IMR-90 (cell line): ENCODE measurements at regions not wholly inside any gene's neighbourhood (a gene's known extent, or its start where the extent isn't known, plus 50 kb on each side); places are given as distances from the start of the nearest gene placed in this dataset.

Source experiments
- ATAC-seq: fragments of 200-7000 bp; cut with Tn5 transposase; 2 replicates; pipeline ENCODE4 v1.9.1; 2020; ENCODE audit warnings: low read depth, mild to moderate bottlenecking, moderate library complexity
- BruUV-seq: library from RNA; stranded (reverse); fragments of 400-500 nt; replicated peaks from 2 replicates; lab custom pipeline; 2021; lab: Mats Ljungman, UMichigan
- CTCF ChIA-PET: fragments of 300-600 bp; formaldehyde crosslinking; extraction: SDS; loops from one replicate; lab custom pipeline; 2021; ENCODE audit warnings: antibody characterized with exemption; lab: Yijun Ruan, JAX
- POLR2A ChIA-PET: fragments of 300-600 bp; sonication (Branson Sonifier 250); formaldehyde crosslinking; loops from one replicate; lab custom pipeline; 2022; ENCODE audit warnings: antibody characterized with exemption; ENCODE audit not compliant: unreplicated experiment; lab: Charles Lee
- DNase-seq: peaks from one replicate; pipeline ENCODE4 v3.0.0; 2013
- H2AFZ ChIP-seq: replicated peaks from 2 replicates; pipeline ENCODE3; 2013; ENCODE audit warnings: low read length, mild to moderate bottlenecking; ENCODE audit not compliant: poor library complexity
- H2AK5ac ChIP-seq: 2 replicates; pipeline ENCODE4 v1.6.1; 2013; ENCODE audit warnings: low read depth, low read length, inconsistent platforms
- H2AK9ac ChIP-seq: replicated peaks from 2 replicates; pipeline ENCODE3; 2013; ENCODE audit warnings: mild to moderate bottlenecking, low read depth, low read length, moderate library complexity; ENCODE audit not compliant: poor library complexity
- H2BK120ac ChIP-seq: 2 replicates; pipeline ENCODE4 v1.6.1; 2013; ENCODE audit warnings: low read depth, low read length, inconsistent platforms
- H2BK15ac ChIP-seq: 3 replicates; pipeline ENCODE4 v1.6.1; 2013; ENCODE audit warnings: low read depth, low read length, inconsistent platforms
- H2BK20ac ChIP-seq: 2 replicates; pipeline ENCODE4 v1.6.1; 2013; ENCODE audit warnings: low read depth, mild to moderate bottlenecking, inconsistent platforms, low read length, moderate library complexity
- H2BK5ac ChIP-seq: 2 replicates; pipeline ENCODE4 v1.6.1; 2013; ENCODE audit warnings: mild to moderate bottlenecking, low read depth, low read length, inconsistent platforms; ENCODE audit not compliant: poor library complexity, severe bottlenecking
- H3K14ac ChIP-seq: replicated peaks from 2 replicates; pipeline ENCODE4 v1.6.1; 2013; ENCODE audit warnings: low read depth, low read length, inconsistent platforms
- H3K18ac ChIP-seq: 2 replicates; pipeline ENCODE4 v1.6.1; 2013; ENCODE audit warnings: low read depth, low read length, control low read depth
- H3K23ac ChIP-seq: 2 replicates; pipeline ENCODE4 v1.6.1; 2013; ENCODE audit warnings: low read depth, low read length, inconsistent platforms
- H3K27ac ChIP-seq: 2 replicates; pipeline ENCODE4 v1.5.1; 2013; ENCODE audit warnings: mild to moderate bottlenecking, control low read depth, low read length; ENCODE audit not compliant: insufficient read depth
- H3K27me3 ChIP-seq: 2 replicates; pipeline ENCODE4 v1.6.1; 2013; ENCODE audit warnings: low read length; ENCODE audit not compliant: control insufficient read depth, insufficient read depth
- H3K36me3 ChIP-seq: 2 replicates; pipeline ENCODE4 v1.6.1; 2013; ENCODE audit warnings: low read length, mixed read lengths; ENCODE audit not compliant: control insufficient read depth, insufficient read depth
- H3K4ac ChIP-seq: 2 replicates; pipeline ENCODE4 v1.6.1; 2013; ENCODE audit warnings: low read depth, low read length, inconsistent platforms
- H3K4me1 ChIP-seq: 2 replicates; pipeline ENCODE4 v1.6.1; 2013; ENCODE audit warnings: low read length, mixed read lengths; ENCODE audit not compliant: control insufficient read depth, insufficient read depth
- H3K4me2 ChIP-seq: 2 replicates; pipeline ENCODE4 v1.6.1; 2013; ENCODE audit warnings: low read depth, mild to moderate bottlenecking, control low read depth, low read length, moderate library complexity
- H3K4me3 ChIP-seq: 2 replicates; pipeline ENCODE4 v1.5.1; 2013; ENCODE audit warnings: low read depth, mild to moderate bottlenecking, control low read depth, low read length, moderate library complexity; ENCODE audit not compliant: insufficient read depth
- H3K56ac ChIP-seq: 2 replicates; pipeline ENCODE4 v1.6.1; 2013; ENCODE audit warnings: low read length, inconsistent platforms; ENCODE audit not compliant: insufficient read depth; ENCODE audit errors: extremely low read depth
- H3K79me1 ChIP-seq, 2 experiments: 2 replicates each; pipeline ENCODE4 v1.6.1; 2013; ENCODE audit warnings: low read length in 2 of 2, inconsistent platforms in 1 of 2, low read depth in 1 of 2
- H3K9ac ChIP-seq: 2 replicates; pipeline ENCODE4 v1.6.1; 2013; ENCODE audit warnings: low read depth, low read length, control low read depth
- H3K9me1 ChIP-seq: 2 replicates; pipeline ENCODE4 v1.6.1; 2013; ENCODE audit warnings: low read length, inconsistent platforms; ENCODE audit not compliant: insufficient read depth
- H3K9me3 ChIP-seq: 2 replicates; pipeline ENCODE4 v1.6.1; 2013; ENCODE audit warnings: low read length; ENCODE audit not compliant: control insufficient read depth, insufficient read depth
- H4K20me1 ChIP-seq: 2 replicates; pipeline ENCODE4 v1.6.1; 2013; ENCODE audit warnings: low read length, inconsistent platforms; ENCODE audit not compliant: insufficient read depth
- H4K5ac ChIP-seq: 2 replicates; pipeline ENCODE4 v1.6.1; 2013; ENCODE audit warnings: mild to moderate bottlenecking, low read depth, low read length, control low read depth
- H4K8ac ChIP-seq, 2 experiments: 2 replicates each; pipeline ENCODE4 v1.6.1; 2013; ENCODE audit warnings: low read depth in 2 of 2, low read length in 2 of 2, control low read depth in 1 of 2, inconsistent platforms in 1 of 2
- H4K91ac ChIP-seq: 2 replicates; pipeline ENCODE4 v1.6.1; 2013; ENCODE audit warnings: low read depth, low read length, inconsistent platforms; ENCODE audit not compliant: insufficient read depth
- BHLHE40 ChIP-seq: fragments of 150-350 bp; IDR thresholded peaks from 2 replicates; pipeline ENCODE4 v1.6.1; 2016; ENCODE audit warnings: mild to moderate bottlenecking, low read depth, low read length
- CEBPB ChIP-seq: IDR thresholded peaks from 2 replicates; pipeline ENCODE4 v1.6.1; 2012; ENCODE audit warnings: low read depth, low read length, improper control_type of control experiment
- CHD1 ChIP-seq: IDR thresholded peaks from 2 replicates; pipeline ENCODE4 v1.6.1; 2012; ENCODE audit warnings: low read depth, low read length, improper control_type of control experiment
- CTCF ChIP-seq: conservative IDR thresholded peaks from 2 replicates; pipeline ENCODE4 v1.5.1; 2012; ENCODE audit warnings: mild to moderate bottlenecking, low read depth, low read length, improper control_type of control experiment
- ELK1 ChIP-seq: fragments of 150-350 bp; IDR thresholded peaks from 2 replicates; pipeline ENCODE4 v1.6.1; 2016; ENCODE audit warnings: low read depth, mild to moderate bottlenecking, low read length, moderate library complexity, borderline replicate concordance
- FOS ChIP-seq: fragments of 150-350 bp; IDR thresholded peaks from 2 replicates; pipeline ENCODE4 v1.6.1; 2016; ENCODE audit warnings: low read depth, low read length
- MAFK ChIP-seq: IDR thresholded peaks from 2 replicates; pipeline ENCODE4 v1.6.1; 2012; ENCODE audit warnings: low read depth, low read length, improper control_type of control experiment
- MXI1 ChIP-seq: IDR thresholded peaks from 2 replicates; pipeline ENCODE4 v1.6.1; 2012; ENCODE audit warnings: low read depth, mild to moderate bottlenecking, low read length, moderate library complexity, borderline replicate concordance
- NFE2L2 ChIP-seq: fragments of 150-350 bp; IDR thresholded peaks from 2 replicates; pipeline ENCODE4 v1.6.1; 2016; ENCODE audit warnings: low read depth, mild to moderate bottlenecking, low read length
- POLR2A ChIP-seq: IDR thresholded peaks from 2 replicates; pipeline ENCODE4 v1.6.1; 2012; ENCODE audit warnings: mild to moderate bottlenecking, low read depth, low read length
- RAD21 ChIP-seq: IDR thresholded peaks from 2 replicates; pipeline ENCODE4 v1.6.1; 2012; ENCODE audit warnings: low read length, improper control_type of control experiment
- RCOR1 ChIP-seq: IDR thresholded peaks from 2 replicates; pipeline ENCODE4 v1.6.1; 2012; ENCODE audit warnings: mild to moderate bottlenecking, low read length, improper control_type of control experiment; ENCODE audit not compliant: insufficient replicate concordance
- RFX5 ChIP-seq: IDR thresholded peaks from 2 replicates; pipeline ENCODE4 v1.8.0; 2012; ENCODE audit warnings: low read depth, mild to moderate bottlenecking, low read length, moderate library complexity
- SMC3 ChIP-seq: fragments of 150-350 bp; IDR thresholded peaks from 2 replicates; pipeline ENCODE4 v1.6.1; 2016; ENCODE audit warnings: low read depth, mild to moderate bottlenecking, antibody characterized with exemption, low read length, moderate library complexity
- USF2 ChIP-seq: fragments of 150-350 bp; IDR thresholded peaks from 2 replicates; pipeline ENCODE4 v1.6.1; 2017; ENCODE audit warnings: mild to moderate bottlenecking, antibody characterized with exemption, low read length, low read depth
- WGBS, 2 experiments: methylation state at CpG; one replicate each; pipeline versions ENCODE4 v1.1.5 to v1.1.7; 2013; ENCODE audit warnings: missing lambda C conversion rate in 2 of 2; ENCODE audit not compliant: insufficient read length in 1 of 2; ENCODE audit errors: extremely low coverage in 2 of 2; 5-methylcytosine and 5-hydroxymethylcytosine counted together
- dilution Hi-C: fragments of 300-500 bp; cut with HindIII; formaldehyde crosslinking; loops from one replicate; pipeline ENCODE4 v1.14.3; 2018; ENCODE audit warnings: low sequenced_read_pairs; ENCODE audit not compliant: unreplicated experiment
- in situ Hi-C: fragments of 300-500 bp; cut with MboI; formaldehyde crosslinking; loops from 3 replicates; pipeline ENCODE4 v1.14.3; 2019; ENCODE audit warnings: low sequenced_read_pairs, inconsistent platforms, mixed read lengths
- intact Hi-C: fragments of 100-400 bp; cut with micrococcal nuclease; formaldehyde crosslinking; loops from 2 replicates; pipeline ENCODE4 v1.10.0; 2022

- Histone ChIP-seq H3K4me1 (no peaks in the 10 kb centered on the region), H2BK20ac (no peak overlapping the region), H3K9me1 (no peaks in the 10 kb centered on the region), H2AK5ac (no peak overlapping the region), H3K4me3 (no peak overlapping the region), H3K4ac (no peak overlapping the region), H4K8ac (no peak overlapping the region), H3K14ac (no peak overlapping the region), H2AK9ac (no peak overlapping the region), H3K56ac (no peak overlapping the region), H2AFZ (no peak overlapping the region), H3K27ac (no peak overlapping the region), H2BK5ac (no peak overlapping the region), H3K23ac (no peak overlapping the region), H3K9me3 (no peaks in the 10 kb centered on the region), H4K20me1 (no peaks in the 10 kb centered on the region), H3K4me2 (no peak overlapping the region), H2BK15ac (no peak overlapping the region), H3K79me1 (no peaks in the 10 kb centered on the region), H3K18ac (no peak overlapping the region), H2BK120ac (no peak overlapping the region), H3K9ac (no peak overlapping the region), H4K5ac (no peak overlapping the region), H4K91ac (no peak overlapping the region), H3K36me3 (no peaks in the 10 kb centered on the region), H3K27me3 (no peaks in the 10 kb centered on the region)
- POLR2A ChIA-PET = no interaction called here
- in situ Hi-C loops (no loop called here), intact Hi-C loops (no loop called here), dilution Hi-C loops (no loop called here)
- CTCF ChIA-PET = no interaction called here
- TF ChIP-seq ELK1 (no peak), RAD21 (no peak), POLR2A (no peak), CTCF (no peak), RFX5 (no peak), CEBPB (no peak), USF2 (no peak), BHLHE40 (no peak), MXI1 (no peak), SMC3 (no peak), CHD1 (no peak), RCOR1 (no peak), MAFK (no peak), NFE2L2 (no peak), FOS (no peak)
- ATAC-seq = no peak
- no CpG with 5 or more reads among the region's 2 CpGs for WGBS, 2 experiments
- no peak for DNase-seq
- no TSS peak for BruUV-seq
Observed at GRCh38 chr2:221001381-221001801, 570.7 kb downstream of the EPHA4 start.
